HG03521 (cell line): ENCODE measurements at regions not wholly inside any gene's neighbourhood (a gene's known extent, or its start where the extent isn't known, plus 50 kb on each side); places are given as distances from the start of the nearest gene placed in this dataset.
"Not testable (repeated sequence)": the region's sequence is repeated elsewhere in the genome, so short reads cannot be mapped to it uniquely, and the experiment has no call there.

Experiments
- ATAC-seq: cut with Tn5 transposase; IDR thresholded peaks from one replicate; pipeline ENCODE4 v1.9.1; 2021; ENCODE audit warnings: mild to moderate bottlenecking, moderate library complexity; ENCODE audit not compliant: unreplicated experiment

DNA sequence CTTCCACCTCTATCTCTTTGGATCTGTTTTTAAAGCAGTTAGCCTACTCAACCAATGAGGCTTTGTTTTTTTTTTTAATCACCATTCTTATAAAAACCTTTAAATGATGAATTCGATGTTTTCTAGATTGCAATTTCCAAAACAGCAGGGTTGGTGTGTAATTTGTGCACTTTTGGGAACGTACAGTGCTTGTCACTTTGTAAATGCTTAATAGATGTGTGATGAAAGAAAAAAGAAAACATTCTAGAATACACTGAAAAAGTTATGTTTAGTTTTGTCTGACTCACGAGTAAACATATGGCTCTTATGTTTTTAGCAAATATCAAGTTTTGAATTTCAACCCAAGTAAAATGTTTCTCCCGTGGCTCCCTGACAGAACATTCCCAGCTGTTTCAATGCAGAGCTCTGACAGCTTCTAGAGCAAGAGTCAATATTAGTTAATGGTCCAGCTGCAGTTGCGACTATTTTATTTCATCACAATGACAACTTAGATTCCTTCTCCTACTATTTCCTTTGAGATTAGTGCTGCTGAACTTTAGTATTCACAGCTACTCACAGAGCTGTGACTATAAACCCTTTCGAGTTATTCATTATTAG lies 362.5 kb upstream of the ADAMTS5 start:
- ATAC-seq = no peak

DNA sequence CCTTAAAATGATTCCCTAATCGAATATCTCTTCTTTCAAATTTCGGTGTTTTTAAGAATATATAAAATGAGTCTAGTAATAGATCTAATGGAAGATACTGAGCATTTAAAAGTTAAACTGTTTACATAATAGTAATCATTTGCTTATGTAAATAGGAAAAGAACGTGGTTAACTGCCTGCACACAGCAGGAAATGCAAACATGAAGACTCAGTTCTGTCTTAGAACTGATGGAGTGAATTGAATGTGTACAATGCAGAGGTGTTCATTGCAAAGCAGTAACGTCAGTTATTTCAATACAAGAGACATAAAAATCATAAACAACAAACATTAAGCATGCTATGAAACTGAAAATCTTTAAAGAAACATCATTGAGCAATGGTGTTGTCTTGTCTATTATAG lies 359.4 kb upstream of the ADAMTS5 start:
- no peak for ATAC-seq

- no peak for ATAC-seq
Observed at GRCh38 chr21:27323331-27323730, 356.4 kb upstream of the ADAMTS5 start.

DNA sequence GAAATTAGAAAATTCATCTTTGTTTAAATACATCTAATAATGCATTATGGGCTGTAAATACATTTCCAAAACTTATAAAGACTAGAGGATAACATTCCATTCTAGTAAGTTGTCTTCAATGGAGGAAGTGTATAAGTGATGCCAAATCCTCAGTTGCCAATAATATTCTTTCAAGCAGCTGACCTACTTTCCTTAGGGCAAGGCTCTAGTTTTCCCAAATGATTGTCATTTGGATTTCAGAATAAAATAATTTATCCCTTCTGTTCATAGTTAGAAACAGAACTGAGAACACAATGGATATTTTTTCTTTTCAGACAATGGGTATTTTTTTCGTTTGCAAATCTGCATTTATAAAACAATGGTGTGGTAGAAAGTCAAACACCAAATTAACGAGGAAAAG lies 354.9 kb upstream of the ADAMTS5 start:
- ATAC-seq = no peak

DNA sequence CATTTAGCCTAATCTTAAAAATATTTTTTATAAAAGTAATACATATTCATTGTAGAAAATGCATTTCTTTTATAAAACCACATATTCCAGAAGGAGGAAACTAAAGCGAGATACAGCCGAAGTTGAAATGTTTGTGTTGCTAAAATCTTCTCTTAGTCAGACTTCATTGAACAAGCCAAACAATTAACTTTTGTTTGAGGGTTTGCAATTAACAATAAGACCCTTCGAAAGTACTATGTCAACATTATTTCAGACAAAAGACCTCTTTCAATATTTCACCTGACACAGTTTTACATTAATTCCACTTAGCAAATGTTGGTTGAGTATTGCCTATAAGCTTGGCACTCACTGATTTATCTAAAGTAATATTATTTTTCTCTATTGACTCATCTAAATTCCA lies 354.0 kb upstream of the ADAMTS5 start:
- ATAC-seq = no peak

DNA sequence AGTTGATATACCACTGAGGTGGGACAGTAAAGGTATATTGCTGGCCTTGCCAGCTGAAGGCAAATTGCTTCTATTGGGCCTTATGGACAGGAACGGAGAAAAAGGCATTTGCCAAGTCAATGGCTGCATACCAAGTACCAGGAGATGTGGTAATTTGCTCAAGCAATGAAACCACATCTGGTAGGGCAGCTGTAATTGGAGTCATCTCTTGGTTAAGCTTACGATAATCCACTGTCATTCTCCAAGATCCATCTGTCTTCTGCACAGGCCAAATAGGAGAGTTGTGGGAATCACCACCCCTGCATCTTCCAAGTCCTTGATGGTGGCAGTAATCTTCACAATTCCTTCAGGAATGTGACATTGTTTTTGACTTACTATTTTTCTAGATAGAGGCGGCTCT lies 350.7 kb upstream of the ADAMTS5 start:
- not testable (repeated sequence) for ATAC-seq

DNA sequence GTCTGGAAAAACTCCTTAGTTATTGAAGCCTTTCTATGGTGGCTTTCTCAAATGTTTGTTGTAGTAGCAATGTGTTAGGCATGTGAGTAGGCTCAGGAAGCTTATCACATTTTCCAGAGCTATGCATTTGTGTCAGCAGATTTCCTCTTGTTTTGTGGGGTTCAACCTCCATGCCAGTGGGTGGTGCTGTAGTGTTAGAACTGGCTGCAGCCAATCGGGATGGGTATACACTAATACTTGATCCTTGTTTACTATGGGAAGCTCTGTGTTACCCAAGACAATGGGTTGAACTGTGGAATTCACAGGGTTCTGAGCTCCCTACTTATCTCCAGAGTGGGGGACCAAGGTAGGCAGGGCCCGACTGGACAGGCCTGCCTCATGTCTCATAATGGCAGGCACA lies 348.5 kb upstream of the ADAMTS5 start:
- ATAC-seq = no peak

DNA sequence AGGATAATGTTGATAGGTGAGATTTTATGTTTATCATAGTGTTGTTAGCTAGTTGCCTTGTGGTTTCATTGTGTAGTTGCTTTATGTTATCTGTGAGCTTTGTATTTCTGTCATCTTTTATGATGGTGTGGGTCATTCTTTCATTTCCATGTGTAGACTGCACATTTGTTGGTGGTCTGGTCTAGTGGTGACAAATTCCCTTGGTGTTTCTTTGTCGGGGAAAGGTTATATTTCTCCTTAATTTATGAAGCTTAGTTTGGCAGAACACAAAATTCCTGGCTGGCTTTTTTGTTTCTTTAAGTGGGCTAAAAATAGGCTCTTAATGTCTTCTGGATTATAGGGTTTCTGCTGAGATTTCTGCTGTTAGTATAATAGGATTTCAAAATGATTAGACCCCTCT lies 347.2 kb upstream of the ADAMTS5 start:
- ATAC-seq = no peak

DNA sequence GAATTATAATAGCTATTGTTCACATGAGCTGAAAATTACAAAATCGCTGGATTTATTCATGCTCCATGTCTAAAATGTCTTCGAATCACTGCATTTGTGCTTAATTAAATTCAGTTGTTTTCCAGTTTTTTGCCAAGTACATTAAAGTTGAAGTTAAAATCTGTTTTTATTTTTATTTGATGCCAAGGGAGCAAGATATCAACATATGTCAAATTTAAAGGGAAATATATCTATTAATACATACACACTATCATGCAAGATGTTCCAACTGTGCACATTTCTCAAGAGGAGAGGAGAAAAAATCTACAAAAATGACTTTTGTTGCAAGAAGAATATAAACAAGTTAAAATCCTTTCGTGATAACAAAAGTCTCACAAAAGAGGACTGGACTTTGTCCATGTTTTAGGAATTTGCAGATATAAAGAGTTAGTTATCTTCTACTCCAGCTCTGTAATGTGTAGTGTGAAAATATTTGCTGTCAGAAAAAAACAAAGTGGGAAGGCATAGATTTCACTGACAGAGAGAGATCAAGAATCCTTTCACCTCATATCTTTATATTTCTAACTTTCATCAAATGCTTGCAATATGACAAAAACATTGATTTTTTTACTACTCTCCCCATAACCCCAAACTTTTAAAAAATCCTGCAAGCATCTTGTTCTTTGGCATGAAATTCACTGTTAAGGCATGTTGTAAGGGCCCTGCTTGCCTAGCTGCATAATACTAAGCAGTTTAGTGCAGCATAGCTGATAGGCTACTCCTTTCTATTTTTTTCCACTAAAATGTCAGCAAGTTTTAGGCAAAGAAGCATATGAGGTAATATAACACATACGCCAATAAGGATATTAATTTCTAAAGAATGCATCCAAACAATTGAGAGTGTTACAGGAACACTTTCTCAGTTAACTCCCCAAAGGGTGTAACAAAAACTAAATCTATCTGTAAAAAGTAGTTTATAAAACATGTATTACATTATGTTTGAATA lies 340.2 kb upstream of the ADAMTS5 start:
- ATAC-seq = no peak

- ATAC-seq = no peak
Observed at GRCh38 chr21:27306206-27306605, 339.3 kb upstream of the ADAMTS5 start.

DNA sequence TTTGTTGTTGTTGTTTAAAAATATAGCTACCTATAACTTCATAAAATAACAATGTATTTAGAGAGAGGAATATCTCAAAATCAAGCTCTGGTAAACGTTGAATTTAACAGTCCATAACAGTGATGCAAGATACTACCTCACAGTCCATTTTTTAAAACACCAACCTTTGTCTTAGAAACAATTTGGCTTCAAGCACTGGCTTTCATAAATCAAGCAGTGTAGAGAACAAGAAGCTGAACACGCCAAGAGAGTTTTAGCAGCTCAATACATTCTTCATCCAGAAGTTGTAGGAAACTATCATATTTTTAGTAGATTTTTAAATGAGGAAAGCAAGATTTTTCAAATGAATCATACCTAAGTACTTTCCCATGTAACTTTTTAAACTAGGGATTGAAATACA lies 334.3 kb upstream of the ADAMTS5 start:
- no peak for ATAC-seq

DNA sequence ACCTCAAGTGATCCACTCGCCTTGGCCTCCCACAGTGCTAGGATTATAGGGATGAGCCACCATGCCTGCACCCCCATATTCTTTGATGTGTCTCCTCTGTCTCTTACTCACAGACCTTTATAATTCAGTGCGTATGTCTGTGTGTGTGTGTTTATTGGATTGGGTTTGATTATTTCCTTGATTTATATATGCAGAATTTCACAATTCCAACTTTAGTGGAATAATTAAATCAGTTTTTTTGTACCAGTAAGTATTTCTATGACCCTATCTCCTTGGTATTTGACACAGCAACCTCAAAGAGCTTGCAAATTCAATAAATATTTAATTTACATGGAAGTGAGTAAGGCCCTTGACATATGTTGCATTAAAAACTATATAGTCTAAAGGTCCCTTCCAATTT lies 333.9 kb upstream of the ADAMTS5 start:
- no peak for ATAC-seq

- no peak for ATAC-seq
Observed at GRCh38 chr21:27298465-27298864, 331.6 kb upstream of the ADAMTS5 start.

DNA sequence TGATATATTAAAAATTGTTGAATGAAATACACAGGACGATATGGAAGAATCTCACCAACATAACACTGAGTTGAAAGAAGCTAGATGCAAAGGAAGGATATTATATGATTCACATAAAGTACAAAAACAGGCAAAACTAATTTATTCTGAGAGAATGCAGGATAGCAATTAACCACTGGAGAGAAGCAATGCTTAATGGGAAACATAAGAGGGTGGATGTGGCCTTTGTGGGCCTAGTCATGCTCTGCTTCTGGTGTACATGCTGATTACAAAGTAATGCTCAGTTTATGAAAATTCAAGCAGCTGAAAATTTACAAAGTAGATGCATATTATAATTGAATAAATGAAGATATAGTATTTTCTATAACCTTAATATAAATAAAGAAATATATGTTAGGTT lies 326.4 kb upstream of the ADAMTS5 start:
- no peak for ATAC-seq

DNA sequence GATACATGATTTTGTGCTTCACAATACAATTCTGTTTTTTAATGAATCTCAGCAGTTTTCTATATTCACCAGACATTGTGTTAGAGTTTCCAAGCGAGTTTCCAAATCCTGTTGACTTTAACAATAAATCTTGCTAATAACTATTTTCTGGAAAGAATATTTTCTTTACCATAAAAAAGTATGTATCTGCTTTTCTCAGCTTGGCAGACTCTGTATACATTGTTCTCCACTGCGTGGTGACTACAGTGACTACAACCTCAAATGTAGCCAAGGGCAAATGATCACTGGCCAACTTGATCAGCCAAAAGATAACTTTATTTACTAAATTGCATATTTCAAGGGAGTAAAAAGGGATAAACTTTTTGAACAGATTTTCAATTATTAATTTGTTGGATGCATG lies 325.9 kb upstream of the ADAMTS5 start:
- no peak for ATAC-seq

DNA sequence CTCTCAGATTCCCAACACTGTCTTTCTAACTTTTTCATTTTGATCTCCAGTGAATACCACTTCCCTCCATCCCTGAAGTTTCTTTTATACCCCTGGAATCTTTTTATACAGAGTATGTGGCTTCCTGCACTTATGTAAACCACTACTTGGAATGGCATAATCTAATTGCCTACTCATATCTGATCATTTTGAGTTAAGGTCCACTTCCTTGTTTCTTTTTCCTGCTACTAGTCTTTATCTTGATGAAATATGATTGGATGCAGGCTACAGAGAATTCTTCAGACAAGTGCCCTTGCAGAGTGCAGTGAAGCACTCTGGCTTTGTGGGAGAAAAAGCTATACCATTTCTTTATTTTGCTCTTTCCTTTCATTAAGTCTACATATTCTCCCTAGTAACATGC lies 325.3 kb upstream of the ADAMTS5 start:
- no peak for ATAC-seq

DNA sequence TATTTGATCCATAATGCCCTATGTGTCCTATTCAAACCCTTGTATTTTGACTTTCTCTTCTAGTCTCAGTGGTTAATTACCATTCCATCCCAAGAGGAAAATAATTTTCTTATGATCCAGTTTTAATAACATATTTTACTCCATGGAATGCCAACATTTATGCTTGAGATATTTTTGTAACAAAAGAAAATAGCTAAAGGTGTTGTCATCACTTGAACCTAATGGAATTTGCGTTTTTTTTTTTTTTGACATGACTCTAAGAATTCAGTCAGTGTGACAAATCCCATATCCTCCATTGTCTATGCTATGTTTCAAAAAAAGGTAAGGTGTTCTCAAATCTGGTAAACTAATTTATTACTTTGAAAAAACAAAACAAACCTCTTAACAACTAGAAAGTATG lies 324.1 kb upstream of the ADAMTS5 start:
- ATAC-seq = no peak

DNA sequence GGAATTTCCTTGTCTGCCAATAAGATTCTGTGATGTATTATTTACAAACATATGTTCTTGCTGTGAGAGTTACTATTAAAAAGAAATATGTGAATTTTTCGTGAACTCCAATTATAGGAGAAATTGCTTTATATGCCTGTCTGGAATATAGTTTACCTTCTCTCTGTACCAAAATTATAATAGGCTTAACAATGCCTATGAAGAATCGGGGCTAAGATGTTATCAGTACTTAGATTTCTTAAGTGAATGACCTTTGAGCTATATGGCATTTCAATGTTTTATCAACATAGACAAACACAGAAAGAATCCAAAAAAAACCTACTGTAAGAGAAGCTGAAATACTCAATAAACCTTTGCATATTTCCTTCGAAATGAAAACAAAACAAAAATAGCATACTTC lies 323.1 kb upstream of the ADAMTS5 start:
- no peak for ATAC-seq

- no peak for ATAC-seq
Observed at GRCh38 chr21:27286760-27287159, 319.9 kb upstream of the ADAMTS5 start.

DNA sequence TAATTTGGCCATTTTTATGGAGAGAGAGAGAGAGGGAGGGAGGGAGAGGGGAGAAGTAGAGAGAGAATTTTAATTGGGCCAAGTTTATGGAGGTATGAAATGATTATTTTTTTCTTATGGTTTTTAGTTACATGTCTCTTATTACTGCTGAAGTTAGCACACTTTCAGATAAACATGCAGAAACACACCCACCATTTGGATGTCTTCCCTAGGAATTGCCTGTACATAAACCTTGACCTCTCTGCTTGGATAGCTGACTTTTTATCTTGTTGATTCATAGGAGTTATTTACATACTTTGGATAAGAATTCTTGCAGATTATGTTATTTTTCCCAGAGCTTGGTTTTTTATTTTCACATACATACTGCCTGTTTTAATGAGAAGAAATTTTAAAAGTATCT lies 310.2 kb upstream of the ADAMTS5 start:
- ATAC-seq = no peak

DNA sequence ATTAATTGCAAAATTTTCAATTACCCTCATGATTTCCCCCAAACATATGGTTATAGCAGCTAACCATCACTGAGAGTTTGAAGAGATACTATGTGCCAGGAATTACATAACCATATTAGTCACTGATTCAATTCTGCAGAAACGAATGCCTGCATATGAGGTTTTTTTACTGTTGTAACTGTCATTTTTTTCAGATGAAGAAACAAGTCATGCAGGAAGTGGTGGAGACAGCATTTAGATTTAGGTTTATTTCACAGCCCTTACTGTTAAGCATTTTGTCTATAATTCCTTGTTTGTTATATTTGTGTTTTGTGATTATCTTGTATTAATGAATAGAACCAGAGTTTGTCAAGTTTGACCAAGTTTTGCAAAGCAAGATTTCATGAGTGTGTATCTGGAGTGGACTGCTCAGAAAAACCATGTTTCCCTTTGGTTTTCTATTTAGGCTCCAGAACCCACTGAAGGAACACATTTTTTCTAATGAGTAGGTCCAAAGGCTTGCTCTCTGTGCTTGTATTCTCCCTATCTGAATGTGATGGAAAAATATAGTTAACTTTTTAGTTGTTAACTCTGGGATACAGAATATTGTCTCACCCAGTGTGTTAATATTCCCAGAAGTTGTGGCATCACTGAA lies 308.5 kb upstream of the ADAMTS5 start:
- no peak for ATAC-seq

DNA sequence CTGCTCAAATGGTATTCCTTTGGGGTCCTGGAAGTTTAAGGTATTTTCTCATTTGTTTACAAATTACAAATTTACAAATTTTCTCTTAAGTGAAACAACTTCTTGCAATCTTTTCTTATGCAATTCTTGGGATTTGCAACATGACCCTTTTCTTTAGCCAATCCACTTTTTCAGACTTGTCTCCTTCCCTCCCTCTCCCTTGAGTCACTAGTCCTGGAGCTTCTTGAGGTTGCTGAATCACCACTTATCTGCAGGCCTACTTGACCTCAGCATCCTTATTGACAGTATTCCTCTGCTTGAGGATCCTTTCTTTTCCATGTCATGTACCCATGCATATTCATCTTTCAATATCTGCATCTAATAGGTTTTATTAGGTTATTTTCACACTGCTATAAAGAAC lies 302.8 kb upstream of the ADAMTS5 start:
- no peak for ATAC-seq
